CD4-positive, alpha-beta T cell treated with Interleukin-17A for 1 hour (primary cell): ENCODE measurements at regions not wholly inside any gene's neighbourhood (a gene's known extent, or its start where the extent isn't known, plus 50 kb on each side); places are given as distances from the start of the nearest gene placed in this dataset.
"Not testable (repeated sequence)": the region's sequence is repeated elsewhere in the genome, so short reads cannot be mapped to it uniquely, and the experiment has no call there.

Experiments used
- DNase-seq: peaks from one replicate; pipeline ENCODE4 v3.0.0-alpha.2; 2020

DNA sequence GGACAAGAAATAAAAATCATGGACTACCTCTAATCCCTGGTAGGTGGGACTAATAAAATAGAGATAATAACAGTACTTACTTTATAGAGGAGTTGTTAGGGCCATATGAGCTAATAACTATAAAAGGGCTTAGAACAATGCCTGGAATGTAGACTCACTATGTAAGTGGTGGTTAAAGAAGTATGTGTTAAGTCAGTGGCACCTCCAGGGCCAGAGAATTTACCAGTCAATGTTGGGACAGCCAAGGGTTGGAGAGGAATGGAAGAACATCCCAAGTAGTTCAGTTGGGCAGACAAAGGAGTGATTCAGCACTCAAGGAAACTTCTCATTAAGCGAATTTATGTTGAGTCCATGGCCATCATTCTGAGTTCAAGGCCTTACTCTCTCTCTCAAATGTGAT, 116.8 kb downstream of the OTOR start:
- no peak for DNase-seq

DNA sequence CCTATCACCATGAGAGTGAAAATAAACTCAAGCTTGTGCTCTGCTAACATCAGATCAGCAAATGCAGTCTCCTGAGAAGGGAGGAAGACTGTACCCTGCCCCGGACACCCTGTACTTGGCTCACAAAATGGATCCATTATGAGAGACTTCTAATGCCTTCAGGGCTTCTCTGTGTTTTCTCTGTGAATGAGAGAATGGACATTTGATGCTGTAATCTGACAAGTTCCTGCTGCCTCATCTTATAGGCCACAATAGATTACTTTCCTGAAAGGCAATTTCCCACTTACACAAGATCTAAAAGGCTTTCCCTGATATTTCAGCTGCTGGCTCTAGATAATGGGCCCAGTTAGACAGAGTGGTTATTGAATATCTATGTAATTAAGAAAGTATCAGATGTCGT, 117.2 kb downstream of the OTOR start:
- DNase-seq: no peak

DNA sequence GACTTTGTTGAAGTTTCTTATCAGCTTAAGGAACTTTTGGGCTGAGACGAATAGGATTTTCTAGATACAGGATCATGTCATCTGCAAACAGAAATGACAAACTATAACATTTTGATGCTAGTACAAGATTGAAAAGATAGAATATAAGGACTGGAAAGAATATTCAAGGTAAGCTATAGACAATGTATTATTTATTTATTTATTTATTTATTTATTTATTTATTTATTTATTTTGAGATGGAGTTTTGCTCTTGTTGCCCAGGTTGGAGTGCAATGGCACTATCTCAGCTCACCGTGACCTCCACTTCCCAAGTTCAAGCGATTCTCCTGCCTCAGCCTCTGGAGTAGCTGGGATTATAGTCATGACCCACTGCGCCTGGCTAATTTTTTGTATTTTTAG, 125.0 kb downstream of the OTOR start:
- not testable (repeated sequence) for DNase-seq

GRCh38 chr20:16877053-16877554, 128.9 kb downstream of the OTOR start:
- DNase-seq: no peak

- no peak for DNase-seq
These were observed 137.6 kb downstream of the OTOR start for GRCh38 chr20:16885746-16886145.

GRCh38 chr20:16898433-16898832, 150.3 kb downstream of the OTOR start:
- DNase-seq: no peak

GRCh38 chr20:16902662-16903061, 154.5 kb downstream of the OTOR start:
- no peak for DNase-seq

DNA sequence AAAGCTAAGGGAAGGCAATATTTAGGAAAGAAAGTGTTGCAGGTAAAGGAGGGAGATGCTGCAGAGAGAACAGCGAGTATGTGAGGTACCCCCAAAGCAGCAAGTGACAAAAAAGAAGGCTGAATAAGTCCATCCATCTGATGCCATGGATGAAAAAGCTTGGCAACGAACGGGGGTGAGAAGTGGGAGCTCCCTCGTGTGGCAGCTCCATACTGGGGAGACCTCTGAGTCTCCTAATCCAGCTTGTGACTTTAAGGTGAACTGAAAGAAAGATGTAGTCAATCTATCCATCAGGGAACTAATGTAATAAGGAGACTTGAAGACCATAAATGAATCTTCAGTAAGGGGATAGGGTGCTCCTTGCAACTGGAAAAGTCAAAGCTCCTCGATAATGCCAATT, 156.6 kb downstream of the OTOR start:
- no peak for DNase-seq

GRCh38 chr20:16914277-16914676, 166.1 kb downstream of the OTOR start:
- no peak for DNase-seq

DNA sequence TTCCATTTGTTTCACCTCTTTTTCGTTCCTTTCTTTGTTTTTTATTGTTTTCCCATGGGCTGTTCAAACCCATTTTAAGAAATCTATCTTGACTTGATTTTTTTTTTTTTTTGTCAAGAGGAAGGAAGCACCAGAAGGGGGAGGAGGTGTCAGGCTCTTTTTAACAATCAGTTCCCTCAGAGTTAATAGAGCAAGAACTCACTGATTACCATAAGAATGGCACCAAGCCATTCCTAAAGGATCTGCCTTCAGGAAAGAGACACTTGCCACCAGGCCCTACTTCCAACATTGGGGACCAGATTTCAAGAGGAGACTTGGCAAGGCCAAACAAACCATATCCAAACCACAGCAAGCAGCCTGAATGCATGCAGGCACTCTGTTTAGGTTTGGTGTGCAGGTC, 168.0 kb downstream of the OTOR start:
- no peak for DNase-seq

GRCh38 chr20:16917636-16918035, 169.5 kb downstream of the OTOR start:
- DNase-seq: no peak

DNA sequence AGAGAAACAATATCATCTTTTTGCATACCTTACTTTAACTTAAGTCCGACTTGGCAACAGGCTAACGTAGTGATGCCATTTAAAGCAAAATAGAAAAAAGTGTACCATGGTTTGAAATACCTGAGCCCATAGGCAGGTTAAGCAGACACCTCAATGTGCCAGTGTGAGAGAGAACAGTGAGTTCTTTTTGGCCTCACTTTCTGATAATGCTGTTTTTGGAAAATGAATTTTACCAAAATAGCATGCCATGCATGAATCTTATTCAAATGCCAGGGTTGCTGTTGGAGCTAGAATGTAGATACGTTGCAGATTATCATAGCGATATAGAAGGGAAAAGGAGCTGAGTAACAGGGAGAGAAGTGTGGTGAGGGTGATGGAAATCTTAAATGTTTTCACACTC, 170.2 kb downstream of the OTOR start:
- DNase-seq: no peak

- no peak for DNase-seq
These were observed 171.7 kb downstream of the OTOR start for GRCh38 chr20:16919841-16920240.

GRCh38 chr20:16922834-16923233, 174.7 kb downstream of the OTOR start:
- no peak for DNase-seq

- DNase-seq: no peak
These were observed 178.7 kb downstream of the OTOR start for GRCh38 chr20:16926626-16927430.

DNA sequence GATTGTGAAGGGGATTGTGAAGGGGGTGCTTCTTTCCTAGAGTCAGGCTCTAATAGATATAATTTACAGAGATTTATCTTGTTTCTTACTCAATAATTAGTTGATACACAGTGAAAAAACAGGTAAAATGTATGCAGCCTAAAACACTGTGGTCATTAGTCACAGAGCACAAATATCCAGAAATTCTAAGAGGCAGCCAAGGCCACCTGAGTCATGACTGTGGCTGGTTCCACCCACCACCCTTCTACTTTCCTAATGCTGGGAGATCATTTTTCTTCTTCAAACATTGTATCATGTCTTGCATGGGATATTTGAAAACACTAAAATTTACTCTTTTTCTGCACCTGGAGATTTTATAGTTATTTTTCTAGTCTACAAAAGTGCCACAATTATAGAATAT, 181.6 kb downstream of the OTOR start:
- DNase-seq: no peak

- DNase-seq: no peak
These were observed 182.5 kb downstream of the OTOR start for GRCh38 chr20:16930656-16931055.

DNA sequence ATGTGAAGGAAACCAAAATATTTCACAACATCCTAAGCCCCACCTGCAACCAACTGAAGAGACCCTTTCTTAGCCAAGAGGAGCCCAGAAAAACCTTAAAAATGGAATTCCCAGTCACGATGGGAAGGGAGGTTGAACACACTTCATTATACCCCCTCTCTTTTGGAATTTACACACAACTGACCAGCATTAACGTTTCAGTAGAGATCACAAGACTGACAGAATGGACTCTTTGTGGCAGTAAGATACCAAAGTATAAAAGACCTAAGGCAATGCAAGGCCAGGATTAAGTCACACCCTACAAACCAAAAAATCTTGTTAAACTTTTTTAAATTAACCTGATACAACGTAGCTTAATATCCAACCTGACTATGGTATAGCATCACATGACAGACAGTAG, 190.9 kb downstream of the OTOR start:
- DNase-seq: no peak

DNA sequence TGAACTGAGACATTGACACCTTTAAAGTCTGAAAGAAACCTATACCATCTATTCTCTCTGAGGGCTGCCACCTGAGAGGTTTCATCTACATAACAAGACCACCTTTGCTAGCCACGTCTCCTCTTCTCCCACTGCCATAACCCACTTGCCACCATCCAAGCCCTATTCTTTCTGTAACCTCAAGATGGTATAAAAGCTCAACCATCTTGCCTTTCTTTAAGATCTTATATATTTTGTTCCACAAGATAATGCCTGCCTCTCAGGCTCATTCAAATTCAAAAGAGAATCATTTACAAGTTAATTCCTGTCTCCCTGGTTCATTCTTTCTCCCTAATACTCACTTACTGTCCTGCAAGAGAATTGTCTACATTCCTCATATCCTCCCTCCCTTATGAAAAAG, 192.5 kb downstream of the OTOR start:
- no peak for DNase-seq

DNA sequence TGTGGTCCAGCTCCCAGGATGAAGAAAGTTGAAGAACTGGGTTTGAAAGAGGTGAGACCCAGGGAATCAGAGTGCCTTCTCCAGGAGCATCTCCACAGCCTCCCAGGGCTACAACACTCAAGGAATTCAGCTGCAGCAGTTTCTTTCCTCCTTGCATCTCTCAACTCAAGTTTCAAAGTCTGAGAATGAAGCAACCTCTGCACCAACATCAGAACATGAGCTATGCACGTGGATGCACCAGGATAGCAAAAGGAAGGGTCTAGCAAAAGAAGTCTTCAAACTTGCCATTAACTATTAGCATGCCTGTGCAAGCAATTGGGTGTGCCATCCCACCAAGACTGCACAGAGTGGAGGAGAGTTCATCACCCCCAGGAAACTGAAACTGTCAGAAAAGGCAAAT, 193.9 kb downstream of the OTOR start:
- no peak for DNase-seq

DNA sequence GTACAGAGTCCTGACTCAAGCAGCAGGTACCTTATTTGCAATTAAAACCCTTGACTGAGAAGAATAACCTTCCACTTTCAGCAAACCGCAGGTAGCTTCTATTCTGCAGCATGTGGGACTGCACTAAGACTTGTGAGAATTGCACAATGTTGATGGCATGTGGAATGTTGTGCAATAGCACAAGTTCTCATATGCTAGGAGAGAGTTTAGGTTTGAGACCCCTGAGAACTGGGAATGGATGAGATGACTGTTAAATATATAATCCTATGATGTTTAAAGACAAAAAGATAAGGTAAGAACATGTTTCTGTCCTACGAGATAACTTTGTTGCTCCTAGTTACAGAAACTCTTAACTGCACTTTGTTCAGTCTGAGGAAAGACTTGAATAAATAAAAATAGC, 194.6 kb downstream of the OTOR start:
- no peak for DNase-seq

GRCh38 chr20:16944745-16945144, 196.6 kb downstream of the OTOR start:
- DNase-seq: no peak

- no peak for DNase-seq
These were observed 197.5 kb downstream of the OTOR start for GRCh38 chr20:16945619-16946018.

DNA sequence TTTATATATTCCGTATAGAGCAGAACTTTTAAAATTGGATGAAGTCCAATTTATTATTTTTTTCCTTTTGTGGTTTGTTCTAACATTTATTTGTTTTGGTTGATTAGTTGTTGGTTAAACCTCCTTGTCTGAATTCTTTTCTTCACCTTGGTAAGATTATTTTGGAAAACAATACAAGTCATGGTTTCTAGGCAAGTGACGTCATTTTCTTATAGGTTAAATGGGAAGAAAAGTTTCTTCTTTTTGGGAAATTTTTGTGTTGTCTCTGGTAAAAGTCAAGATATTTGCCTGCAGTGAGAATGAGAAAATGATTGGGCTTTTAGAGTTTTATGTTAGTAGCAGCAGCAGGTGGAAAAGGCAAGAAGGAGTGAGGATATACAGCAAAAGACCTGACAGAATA, 197.9 kb downstream of the OTOR start:
- no peak for DNase-seq

- no peak for DNase-seq
These were observed 199.3 kb downstream of the OTOR start for GRCh38 chr20:16947479-16947878.
